SW480 (cell line): ENCODE measurements at regions not wholly inside any gene's neighbourhood (a gene's known extent, or its start where the extent isn't known, plus 50 kb on each side); places are given as distances from the start of the nearest gene placed in this dataset.

Experiments used
- DNase-seq: peaks from one replicate; pipeline ENCODE4 v3.0.0-alpha.2; 2016; ENCODE audit warnings: low spot score

DNA sequence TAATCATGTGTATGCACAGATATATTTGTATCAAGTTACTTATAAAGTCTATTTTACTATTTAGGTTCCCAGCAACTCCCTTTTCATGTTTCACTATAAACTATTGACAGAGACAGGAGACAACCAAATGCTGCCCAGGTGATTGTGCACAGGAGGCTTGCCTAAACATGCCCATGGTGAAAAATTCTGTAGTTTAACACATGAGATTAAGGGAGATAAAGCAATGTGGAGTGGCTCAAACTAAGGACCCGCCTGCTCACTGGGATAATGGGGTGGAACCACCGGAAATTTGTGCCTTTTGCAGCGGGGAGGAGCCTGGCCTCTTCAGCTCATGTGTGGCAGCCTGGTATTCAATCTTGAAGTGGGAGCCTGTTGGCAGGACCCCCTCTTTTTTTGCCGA is 459.5 kb upstream of the CNTN5 start:
- DNase-seq, result no peak

DNA sequence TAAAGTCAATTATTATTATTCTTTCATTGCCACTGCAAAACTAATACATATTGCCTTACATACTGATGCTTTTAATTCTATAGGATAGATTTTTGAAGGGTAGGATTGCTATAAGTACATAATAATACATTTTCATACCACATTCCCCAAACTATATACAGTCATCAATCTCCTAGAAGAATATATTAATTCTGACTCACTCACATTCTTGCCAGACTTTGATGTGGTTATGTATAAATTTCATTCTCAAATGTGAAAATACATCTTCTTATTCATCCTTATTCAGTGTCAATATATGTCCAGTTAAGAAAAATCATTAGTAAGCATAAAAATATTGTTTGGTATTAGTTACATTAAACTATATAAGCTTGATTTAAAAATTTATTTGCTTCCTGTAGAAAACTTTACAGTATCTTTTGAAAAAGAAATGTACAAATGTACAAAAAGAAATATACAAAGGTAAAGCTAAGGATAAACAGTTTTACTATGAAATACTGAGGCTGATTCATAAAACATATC is 458.8 kb upstream of the CNTN5 start:
- peak; percentile 50 for DNase-seq

DNA sequence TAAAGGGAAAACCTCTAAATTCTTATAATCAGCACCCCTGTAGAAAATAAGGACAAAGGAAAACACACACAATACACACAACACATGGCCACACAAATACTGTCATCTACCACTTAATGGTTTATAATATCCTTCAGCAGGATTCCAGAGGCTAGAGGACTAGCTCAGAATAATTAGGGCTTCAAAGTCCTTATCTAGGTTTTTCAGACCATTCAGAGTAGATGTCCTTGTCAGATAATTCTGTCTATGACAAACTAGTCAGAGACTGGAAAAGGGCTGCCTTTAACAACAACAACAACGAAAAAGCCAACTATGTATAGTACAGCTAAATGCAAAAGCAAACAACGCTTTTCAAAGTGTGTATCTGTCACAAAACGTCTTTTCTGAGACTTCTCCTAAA is 456.5 kb upstream of the CNTN5 start:
- no peak for DNase-seq

DNA sequence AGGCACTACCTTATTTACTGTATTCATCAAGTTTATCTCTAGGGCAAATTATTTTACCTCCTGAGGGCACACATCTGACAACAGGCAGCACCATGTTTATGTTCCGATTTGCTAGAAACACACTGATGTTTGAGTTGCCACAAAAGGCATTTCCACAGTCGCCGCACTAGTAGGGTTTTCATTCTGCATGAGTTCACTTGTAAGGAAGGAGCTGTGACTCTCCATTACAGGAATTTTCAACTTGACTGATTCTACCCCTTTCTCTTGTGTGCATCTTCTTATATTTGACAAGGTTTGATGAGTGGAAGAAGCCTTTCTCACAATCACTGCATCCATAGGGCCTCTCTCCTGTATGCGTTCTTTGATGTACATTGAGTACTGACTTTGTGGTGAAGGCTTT is 455.9 kb upstream of the CNTN5 start:
- DNase-seq, result no peak

DNA sequence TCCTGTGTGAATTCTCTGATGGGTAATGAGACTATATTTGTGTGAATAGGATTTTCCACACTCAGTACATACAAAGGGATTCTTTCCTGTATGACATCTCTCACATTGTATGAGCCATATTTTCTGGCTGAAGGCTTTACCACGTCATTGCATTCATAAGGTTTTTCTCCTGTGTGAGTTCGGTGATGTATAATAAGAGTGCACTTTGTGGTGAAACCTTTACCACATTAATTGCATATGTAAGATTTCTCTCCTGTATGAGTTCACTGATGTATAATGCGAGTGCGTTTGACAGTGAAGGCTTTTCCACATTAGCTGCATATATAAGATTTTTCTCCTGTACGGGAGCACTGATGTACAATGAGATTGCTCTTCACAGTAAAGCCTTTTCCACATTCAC is 455.4 kb upstream of the CNTN5 start:
- DNase-seq, result peak; percentile 77

DNA sequence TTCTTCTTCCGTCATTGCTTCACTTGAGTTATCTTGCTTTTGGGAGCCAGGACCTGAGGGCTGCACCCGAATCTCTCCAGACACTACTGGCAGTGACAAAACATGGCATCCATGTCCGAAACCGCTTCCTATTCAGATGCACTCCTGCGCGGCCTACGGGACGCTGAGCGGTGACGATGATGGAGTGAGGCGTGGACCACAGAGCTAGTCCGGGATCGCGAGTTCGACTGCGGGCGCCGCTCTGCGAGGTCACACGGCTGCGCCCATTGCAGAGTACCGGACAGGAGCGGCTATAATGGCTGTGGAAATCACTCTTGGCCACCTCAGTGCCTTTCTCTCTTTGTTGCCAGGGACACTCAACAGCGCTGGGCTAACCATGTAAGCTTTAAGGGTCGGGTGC is 453.8 kb upstream of the CNTN5 start:
- no peak for DNase-seq

DNA sequence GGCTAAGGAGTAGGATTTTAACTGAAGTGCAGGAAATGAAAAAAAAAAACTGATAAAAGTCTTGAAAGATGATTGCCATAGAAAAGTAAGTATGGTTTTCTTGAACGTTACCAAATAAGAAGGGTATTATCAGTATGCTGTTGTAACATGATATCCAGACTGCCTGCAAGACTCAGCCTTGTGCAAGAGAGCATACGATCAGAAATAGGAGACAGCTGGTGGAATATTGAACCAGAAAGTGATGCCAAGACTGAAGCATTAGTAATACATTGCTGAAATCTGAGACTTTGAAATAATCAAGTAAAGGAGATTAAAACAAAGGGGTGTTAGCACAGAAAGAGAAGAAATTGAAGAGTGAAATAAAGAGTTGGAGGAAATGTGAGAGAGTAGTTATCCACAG is 452.7 kb upstream of the CNTN5 start:
- no peak for DNase-seq

DNA sequence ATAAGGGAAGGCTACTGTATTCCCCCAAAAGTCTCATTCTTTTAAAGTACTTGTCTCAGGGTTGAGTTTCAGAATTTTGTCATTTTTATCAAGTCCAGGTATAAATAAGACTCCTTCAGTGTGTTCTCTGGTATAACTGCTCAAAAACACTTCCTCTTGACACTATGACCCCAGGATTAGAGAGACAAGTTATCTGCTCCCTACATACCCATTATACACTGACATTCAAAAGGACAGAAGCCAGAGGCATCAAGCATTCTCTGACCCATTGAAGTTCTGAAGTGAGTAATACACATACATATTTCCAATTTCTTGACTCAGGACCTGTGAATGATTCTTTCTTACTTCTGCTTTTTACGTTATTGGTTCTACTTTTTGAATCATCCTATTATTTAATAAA is 447.8 kb upstream of the CNTN5 start:
- DNase-seq, result no peak

DNA sequence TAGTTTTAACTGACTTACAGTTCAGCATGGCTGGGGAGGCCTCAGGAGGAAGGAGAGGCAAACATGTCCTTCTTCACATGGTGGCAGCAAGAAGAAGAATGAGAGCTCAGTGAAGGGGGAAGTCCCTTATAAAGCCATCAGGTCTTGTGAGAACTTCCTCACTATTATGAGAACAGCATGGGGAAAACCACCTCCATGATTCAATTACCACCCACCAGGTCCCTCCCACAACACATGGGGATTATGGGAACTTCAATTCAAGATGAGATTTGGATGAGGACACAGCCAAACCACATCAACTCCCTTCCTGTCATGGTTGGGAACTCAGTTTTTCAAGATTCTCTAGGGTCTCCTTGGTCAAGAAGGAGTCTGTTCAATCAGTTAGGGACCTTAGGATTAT is 432.9 kb upstream of the CNTN5 start:
- DNase-seq, result no peak

DNA sequence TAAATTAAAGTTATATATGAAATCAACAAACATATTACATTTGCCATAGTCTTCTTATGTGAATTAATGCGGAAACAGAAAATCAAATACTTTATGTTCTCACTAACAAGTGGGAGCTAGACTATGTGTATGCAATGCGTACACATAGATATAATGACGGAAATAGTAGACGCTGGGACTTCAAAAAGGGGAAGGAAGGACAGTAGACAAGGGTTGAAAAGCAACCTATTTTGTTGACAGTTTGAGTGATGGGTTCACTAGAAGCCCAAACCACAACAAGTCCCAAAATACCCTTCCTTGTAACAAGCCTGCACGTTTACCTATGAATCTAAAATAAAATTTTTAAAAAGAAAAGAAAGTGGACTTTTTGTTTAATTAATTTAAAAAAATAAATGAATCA is 430.8 kb upstream of the CNTN5 start:
- DNase-seq, result no peak

DNA sequence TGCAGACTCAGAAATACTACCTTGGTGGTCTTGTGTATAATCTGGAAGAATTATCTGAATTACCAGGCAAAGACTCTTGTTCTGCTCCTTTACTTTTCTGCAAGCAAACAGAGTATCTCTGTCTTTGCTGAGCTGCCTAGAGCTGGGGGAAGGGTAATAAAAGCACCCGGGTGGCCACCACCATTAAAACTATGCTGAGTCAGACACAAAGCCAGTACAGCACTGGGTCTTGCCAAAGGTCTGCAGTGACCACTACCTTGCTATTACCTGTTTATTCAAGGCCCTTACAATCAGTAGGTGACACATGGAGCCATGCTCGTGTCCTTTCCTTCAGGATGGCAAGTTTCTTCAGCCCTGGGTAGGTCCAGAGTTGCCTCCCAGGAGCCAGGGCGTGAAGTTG is 420.6 kb upstream of the CNTN5 start:
- DNase-seq, result no peak

DNA sequence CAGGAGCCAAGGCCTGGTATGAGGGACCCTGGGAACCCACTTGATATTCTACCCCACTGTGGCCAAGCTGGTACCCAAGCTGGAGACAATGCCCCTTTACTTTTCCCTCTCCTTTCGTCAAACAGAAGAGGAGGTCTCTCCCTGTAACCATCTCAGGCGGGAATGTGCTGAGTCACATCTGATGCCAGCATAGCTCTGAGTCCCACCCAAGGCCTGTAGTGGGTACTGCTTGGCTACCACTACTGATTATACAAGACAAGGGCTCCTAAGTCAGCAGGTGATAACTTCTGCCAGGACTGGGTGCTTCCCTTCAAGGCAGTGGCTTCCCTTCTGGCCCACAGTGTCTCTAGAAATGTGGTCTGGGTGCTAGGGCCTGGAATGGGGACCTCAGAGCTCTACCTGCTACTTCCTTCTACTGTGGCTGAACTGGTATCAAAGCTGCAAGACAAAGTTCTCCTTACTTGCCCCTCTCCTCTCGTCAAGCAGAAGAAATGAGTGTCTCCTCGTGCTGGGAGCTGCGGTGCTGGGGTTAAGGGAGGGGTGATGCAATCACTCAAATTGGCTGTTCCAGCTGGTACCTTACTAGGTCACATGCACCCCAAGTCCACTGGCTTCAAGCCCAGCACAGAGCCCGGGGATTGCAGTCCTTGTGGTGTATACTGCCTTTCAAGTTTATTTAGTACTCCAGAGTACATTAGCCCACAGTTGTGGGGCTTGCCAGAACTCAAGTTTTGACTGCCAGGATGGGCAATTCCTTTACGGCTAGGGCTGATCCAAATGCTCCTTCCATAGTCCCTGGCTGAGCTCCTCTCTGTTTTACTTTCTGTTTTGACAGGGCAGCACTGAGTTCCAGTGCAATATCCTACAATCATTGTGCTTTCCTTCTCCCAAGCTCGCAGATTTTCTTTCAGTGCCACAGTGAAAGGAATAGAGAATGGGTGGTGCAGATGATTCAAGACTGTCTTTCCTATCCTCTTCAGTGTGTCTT is 419.7 kb upstream of the CNTN5 start:
- no peak for DNase-seq

DNA sequence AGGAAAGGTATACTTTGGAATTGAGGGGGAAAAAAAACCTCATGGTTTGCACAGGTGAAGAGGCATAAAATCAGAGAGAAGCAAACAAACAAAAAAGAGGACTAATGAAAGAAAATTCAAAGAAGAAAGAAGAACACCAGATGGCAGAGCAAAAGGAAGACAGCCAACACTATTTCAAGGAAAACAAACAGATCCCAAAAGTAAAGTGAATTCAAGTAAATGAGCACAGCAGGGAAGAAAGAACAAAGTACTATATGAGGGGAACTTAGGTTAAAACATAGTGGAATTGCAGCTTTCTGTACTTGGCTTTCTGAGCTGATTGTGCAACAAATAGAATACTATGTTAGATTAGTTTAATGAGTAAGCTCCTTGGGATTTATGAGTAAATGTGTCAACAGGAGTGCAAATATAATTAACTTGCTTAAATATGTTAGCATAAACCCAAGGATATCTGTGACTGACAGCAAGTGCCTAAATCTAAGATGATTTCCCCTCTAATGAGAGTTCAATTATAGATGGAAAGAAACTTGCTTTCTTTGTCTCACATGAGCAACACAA is 404.6 kb upstream of the CNTN5 start:
- no peak for DNase-seq

DNA sequence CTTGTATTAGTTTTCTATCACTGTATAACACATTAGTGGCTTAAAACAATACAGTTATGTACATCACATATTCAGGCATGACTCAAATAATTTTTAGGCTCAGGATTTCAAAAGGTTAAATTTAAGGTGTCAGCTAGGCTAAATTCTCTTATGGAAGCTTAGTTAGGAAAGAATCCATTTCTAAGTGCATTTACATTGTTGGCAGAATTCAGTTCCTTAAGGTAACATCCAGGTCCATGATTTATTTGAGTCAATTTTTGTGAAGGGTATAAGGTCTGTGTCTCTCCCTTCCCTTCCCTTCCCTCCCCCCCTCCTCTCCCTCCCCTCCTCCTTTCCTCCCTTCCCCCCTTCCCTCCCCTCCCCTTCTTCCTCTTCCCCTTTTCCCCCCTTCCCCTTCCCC is 399.0 kb upstream of the CNTN5 start:
- no peak for DNase-seq

DNA sequence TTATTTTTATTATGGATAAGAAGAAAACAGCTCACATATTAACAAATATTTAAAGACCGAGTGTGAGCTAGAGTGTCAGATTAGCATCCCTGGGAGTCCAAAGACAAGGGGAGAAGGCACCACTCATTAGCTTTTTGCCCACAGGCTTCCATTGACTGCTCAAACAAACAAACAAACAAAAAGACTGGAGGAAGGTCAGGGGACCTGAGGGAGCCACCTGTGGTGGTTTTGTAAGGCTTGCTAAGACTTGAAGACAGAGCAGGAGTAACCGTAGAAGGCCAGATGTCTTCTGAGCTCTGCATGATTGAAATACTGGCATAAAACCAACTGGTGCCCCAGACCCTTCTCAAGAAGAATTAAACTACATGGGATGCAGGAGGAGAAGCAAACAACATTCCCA is 395.2 kb upstream of the CNTN5 start:
- no peak for DNase-seq

DNA sequence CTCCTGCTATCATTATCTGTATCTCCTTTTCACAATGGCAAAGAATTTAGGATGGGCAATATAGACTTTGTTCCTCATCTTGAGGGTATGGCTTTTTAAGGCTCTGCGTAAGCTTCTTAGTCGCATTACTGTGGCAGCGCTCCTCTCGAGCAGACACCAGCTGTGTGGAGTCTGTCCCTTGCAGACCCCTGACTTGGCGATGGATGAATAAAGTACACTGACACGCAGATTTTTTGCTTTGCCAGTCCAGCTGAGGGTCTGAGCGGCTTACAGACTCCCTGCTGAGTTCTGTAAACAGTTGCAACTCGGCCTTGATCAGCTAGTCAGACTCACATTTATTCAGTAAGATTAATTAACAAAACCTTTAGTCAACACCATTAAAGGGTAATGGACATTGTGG is 390.0 kb upstream of the CNTN5 start:
- DNase-seq, result no peak

DNA sequence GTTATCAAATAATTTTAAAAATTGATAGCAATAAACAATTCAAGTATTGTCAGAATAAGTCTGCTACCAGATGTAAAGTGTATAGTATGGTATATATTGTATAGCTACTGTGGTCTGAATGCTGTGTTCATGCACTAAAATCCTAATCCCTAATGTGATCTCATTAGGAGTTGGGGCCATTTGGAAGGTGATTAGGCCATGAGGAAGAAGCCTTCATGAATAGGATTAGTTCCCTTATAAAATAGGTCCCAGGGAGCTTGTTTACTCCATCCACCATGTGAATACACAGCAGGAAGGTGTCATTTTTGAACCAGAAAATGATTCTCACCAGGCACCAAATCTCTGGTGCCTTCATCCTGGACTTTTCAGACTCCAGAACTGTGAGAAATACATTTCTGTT is 363.0 kb upstream of the CNTN5 start:
- DNase-seq, result no peak

DNA sequence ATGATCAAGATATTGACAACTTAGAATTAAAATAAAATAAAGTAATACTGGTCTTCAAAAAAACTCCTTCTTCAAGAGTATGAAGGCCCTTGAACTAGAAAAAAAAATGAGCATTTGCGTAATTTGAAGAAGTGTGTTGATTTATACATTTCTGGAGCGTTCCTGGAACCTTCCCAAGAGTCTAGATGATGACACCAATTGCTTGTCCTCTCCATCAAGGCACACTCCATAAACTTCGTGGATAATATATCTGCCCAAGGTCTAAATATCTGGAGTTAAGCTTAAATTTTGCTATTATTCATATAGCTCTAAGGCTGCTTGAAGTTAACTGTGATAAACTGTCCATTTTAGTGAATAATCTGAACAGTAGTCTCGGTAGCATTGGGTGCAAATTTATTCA is 361.3 kb upstream of the CNTN5 start:
- DNase-seq, result no peak

DNA sequence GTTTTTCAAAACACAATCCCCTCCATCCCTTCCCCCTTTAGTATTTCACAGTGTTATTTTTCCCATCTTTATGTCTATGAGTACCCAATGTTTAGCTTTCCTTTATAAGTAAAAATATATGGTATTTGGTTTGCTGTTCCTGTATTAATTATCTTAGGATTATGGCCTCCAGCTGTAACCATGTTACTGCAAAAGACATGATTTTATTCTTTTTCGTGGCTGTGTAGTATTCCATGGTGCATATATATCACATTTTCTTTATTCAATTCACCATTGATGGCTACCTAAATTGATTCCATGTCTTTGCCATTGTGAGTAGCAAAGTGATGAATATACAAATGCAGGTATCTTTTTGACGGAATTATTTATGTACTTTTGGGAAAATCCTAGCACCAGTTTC is 346.4 kb upstream of the CNTN5 start:
- no peak for DNase-seq

DNA sequence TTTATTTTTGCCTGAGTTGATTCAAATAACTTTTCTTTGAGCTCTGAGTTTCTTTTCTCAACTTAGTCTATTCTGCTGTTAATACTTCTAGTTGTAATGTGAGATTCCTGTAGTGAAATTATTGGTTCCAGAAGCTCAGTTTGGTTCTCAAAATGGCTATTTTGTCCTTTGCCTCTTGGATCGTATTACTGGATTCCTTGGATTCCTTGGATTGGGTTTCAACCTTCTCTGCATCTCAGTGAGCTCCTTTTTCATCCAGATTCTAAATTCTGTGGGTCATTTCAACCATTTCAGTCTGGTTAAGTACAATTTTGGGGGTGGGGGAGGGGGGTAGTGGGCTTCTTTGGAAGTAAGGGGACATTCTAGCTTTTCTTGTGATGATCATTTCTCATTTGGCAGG is 341.1 kb upstream of the CNTN5 start:
- DNase-seq, result no peak

DNA sequence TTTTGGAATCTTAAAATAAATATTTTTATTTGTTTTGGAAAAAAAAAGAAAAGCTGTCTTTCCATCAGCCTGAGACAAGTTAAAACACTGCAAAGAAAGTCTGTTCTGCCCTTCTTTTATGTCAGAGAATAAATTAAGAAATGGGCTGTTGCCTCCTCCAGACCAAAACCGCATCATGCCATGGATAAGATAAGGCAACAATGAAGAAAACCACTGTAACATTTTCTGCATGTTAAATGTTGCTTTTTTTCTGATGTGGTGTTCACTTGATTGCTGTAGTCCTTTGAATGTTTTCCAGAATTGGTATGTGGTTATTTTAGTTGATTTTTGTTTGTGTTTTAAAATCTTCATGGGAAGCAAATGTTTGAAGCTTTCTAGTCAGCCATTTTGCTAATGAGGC is 319.2 kb upstream of the CNTN5 start:
- DNase-seq, result no peak

DNA sequence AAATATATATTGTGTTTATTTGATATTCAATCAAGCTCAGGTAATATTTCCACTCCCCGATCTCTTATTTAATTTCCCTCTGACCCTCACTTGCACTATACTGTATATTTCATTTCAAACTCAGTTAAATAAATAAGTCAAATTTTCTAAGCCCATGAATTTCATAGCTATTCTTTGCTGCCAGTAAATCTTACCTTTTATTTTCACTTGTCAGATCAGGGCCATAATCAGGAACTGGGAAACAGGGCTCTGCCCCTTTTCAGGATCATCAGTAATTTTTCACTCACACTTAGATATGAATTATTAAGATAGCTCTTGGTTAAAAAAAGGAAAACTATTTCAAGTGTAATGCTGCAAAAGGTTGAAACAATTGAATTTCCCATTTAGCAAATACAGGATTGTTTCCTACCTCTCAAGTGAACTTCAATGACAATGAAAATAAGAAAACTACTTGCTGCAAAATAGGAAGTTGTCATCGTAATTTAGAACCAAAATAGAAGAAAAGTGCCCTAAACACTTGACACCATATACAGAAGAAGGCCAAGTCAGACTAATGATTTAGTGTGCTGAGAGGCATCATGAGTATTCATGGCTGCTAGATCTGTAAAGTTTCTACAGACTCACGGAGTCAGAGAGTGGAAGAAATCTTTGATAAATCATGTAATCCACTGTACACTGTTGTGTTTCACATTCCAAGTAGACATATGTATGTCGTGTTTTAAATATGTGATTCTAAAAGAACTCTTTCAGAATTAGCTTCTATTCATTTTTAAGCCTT is 316.8 kb upstream of the CNTN5 start:
- DNase-seq, result no peak

DNA sequence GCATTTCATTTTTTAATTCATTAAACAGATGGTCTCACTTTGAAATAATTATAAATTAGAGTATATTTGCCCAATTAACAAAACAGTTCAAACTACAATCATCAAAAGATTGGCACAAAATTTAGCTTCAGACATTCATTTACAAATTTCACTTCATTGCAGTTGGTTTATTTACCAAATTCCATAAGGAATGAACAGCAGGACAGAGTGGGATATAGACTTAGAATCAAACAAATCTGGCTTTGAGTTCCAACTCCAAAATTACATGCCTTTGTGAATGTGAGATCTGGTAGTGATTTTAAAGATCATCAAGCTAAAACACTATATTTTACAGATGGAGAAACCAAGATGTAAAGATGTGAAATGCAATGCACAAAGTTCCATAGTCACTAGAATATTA is 310.7 kb upstream of the CNTN5 start:
- no peak for DNase-seq
